ENCODE measurements at regions not wholly inside any gene's neighbourhood (a gene's known extent, or its start where the extent isn't known, plus 50 kb on each side); places are given as distances from the start of the nearest gene placed in this dataset.

- TF ChIP-seq ZNF8 (CRISPR knock-in tag; IDR thresholded peaks at IDR 0.05) = no peak
- TF ChIP-seq OSR1 (CRISPR knock-in tag; IDR thresholded peaks at IDR 0.05) = no peak
- no peak for TF ChIP-seq ARNTL (CRISPR knock-in tag; IDR thresholded peaks at IDR 0.05; ENCODE audit: borderline replicate concordance, low read depth)
- no peak for TF ChIP-seq ZNF70 (CRISPR knock-in tag; IDR thresholded peaks at IDR 0.05)
- TF ChIP-seq ESRRG (CRISPR knock-in tag; IDR thresholded peaks at IDR 0.05) = no peak
- no peak for TF ChIP-seq TOX (CRISPR knock-in tag; IDR thresholded peaks at IDR 0.05; ENCODE audit: borderline replicate concordance)
- no peak for TF ChIP-seq CREB5 (CRISPR knock-in tag; IDR thresholded peaks at IDR 0.05; ENCODE audit: low read depth)
- no peak for TF ChIP-seq TSHZ2 (CRISPR knock-in tag; IDR thresholded peaks at IDR 0.05)
- no peak for TF ChIP-seq CSRNP3 (CRISPR knock-in tag; IDR thresholded peaks at IDR 0.05)
- TF ChIP-seq CSDC2 (CRISPR knock-in tag; IDR thresholded peaks at IDR 0.05) = no peak
- no peak for TF ChIP-seq ZNF565 (CRISPR knock-in tag; conservative IDR thresholded peaks at IDR 0.05; ENCODE audit: low read depth)
- no peak for TF ChIP-seq ZC3H10 (CRISPR knock-in tag; IDR thresholded peaks at IDR 0.05)
- TF ChIP-seq ZFP30 (CRISPR knock-in tag; IDR thresholded peaks at IDR 0.05) = no peak
- no peak for TF ChIP-seq SNAI2 (CRISPR knock-in tag; IDR thresholded peaks at IDR 0.05)
- TF ChIP-seq RARB (CRISPR knock-in tag; IDR thresholded peaks at IDR 0.05) = no peak
- no peak for TF ChIP-seq BACH2 (CRISPR knock-in tag; IDR thresholded peaks at IDR 0.05; ENCODE audit: borderline replicate concordance)
- TF ChIP-seq ISL1 (CRISPR knock-in tag; IDR thresholded peaks at IDR 0.05) = no peak
- no peak for TF ChIP-seq TCF4 (CRISPR knock-in tag; IDR thresholded peaks at IDR 0.05; ENCODE audit: borderline replicate concordance)
- no peak for TF ChIP-seq POU6F1 (CRISPR knock-in tag; IDR thresholded peaks at IDR 0.05; ENCODE audit: borderline replicate concordance, low read depth)
- TF ChIP-seq PATZ1 (CRISPR knock-in tag; IDR thresholded peaks at IDR 0.05; ENCODE audit: borderline replicate concordance) = no peak
- no peak for ATAC-seq
These were observed 174.8 kb downstream of the POLR2M start for GRCh38 chr15:57881361-57881760.

- TF ChIP-seq ESRRG (CRISPR knock-in tag; IDR thresholded peaks at IDR 0.05) = no peak
- TF ChIP-seq ZNF565 (CRISPR knock-in tag; conservative IDR thresholded peaks at IDR 0.05; ENCODE audit: low read depth) = no peak
- TF ChIP-seq PATZ1 (CRISPR knock-in tag; IDR thresholded peaks at IDR 0.05; ENCODE audit: borderline replicate concordance) = no peak
- no peak for TF ChIP-seq ZC3H10 (CRISPR knock-in tag; IDR thresholded peaks at IDR 0.05)
- no peak for TF ChIP-seq CSDC2 (CRISPR knock-in tag; IDR thresholded peaks at IDR 0.05)
- TF ChIP-seq ZNF70 (CRISPR knock-in tag; IDR thresholded peaks at IDR 0.05) = no peak
- no peak for ATAC-seq
These were observed 175.5 kb downstream of the POLR2M start for GRCh38 chr15:57881972-57882371.
